HUES48 (cell line): ENCODE measurements at regions not wholly inside any gene's neighbourhood (a gene's known extent, or its start where the extent isn't known, plus 50 kb on each side); places are given as distances from the start of the nearest gene placed in this dataset.

Source experiments
- H3K27ac ChIP-seq: one replicate; pipeline ENCODE4 v1.7.0; 2013; ENCODE audit warnings: low read depth, low read length, inconsistent platforms
- H3K27me3 ChIP-seq: 2 replicates; pipeline ENCODE4 v1.6.1; 2013; ENCODE audit warnings: mild to moderate bottlenecking, low read length; ENCODE audit not compliant: control insufficient read depth, insufficient read depth
- H3K36me3 ChIP-seq: 2 replicates; pipeline ENCODE4 v1.6.1; 2013; ENCODE audit warnings: low read length; ENCODE audit not compliant: control insufficient read depth, insufficient read depth
- H3K4me1 ChIP-seq: 2 replicates; pipeline ENCODE4 v1.6.1; 2013; ENCODE audit warnings: mild to moderate bottlenecking, low read length; ENCODE audit not compliant: control insufficient read depth, insufficient read depth
- H3K4me3 ChIP-seq: 2 replicates; pipeline ENCODE4 v1.5.1; 2013; ENCODE audit warnings: mild to moderate bottlenecking, low read depth, low read length
- H3K9ac ChIP-seq: 2 replicates; pipeline ENCODE4 v1.6.1; 2013; ENCODE audit warnings: mild to moderate bottlenecking, low read depth, low read length, moderate library complexity
- H3K9me3 ChIP-seq: 2 replicates; pipeline ENCODE4 v1.6.1; 2013; ENCODE audit warnings: low read length; ENCODE audit not compliant: control insufficient read depth, insufficient read depth

- Histone ChIP-seq H3K9me3 (no peaks in the 10 kb centered on the region), H3K4me3 (no peak overlapping the region), H3K36me3 (no peaks in the 10 kb centered on the region), H3K27ac (no peak overlapping the region), H3K9ac (no peak overlapping the region), H3K4me1 (no peaks in the 10 kb centered on the region), H3K27me3 (no peaks in the 10 kb centered on the region)
Measured at GRCh38 chr13:107078229-107078765, 510.4 kb upstream of the ARGLU1 start.

- no peaks in the 10 kb centered on the region for H3K4me1 ChIP-seq
- no peaks in the 10 kb centered on the region for H3K27me3 ChIP-seq
- H3K4me3 ChIP-seq, result no peak overlapping the region
- no peak overlapping the region for H3K9ac ChIP-seq
- no peak overlapping the region for H3K27ac ChIP-seq
- no peaks in the 10 kb centered on the region for H3K36me3 ChIP-seq
- no peaks in the 10 kb centered on the region for H3K9me3 ChIP-seq
Measured at GRCh38 chr13:107076801-107077200, 508.9 kb upstream of the ARGLU1 start.

- Histone ChIP-seq H3K4me1 (no peaks in the 10 kb centered on the region), H3K27ac (no peak overlapping the region), H3K9ac (no peak overlapping the region), H3K4me3 (no peak overlapping the region), H3K36me3 (no peaks in the 10 kb centered on the region), H3K9me3 (no peaks in the 10 kb centered on the region), H3K27me3 (no peaks in the 10 kb centered on the region)
Measured at GRCh38 chr13:107075576-107075975, 507.6 kb upstream of the ARGLU1 start.

- H3K9me3 ChIP-seq, result no peaks in the 10 kb centered on the region
Measured at GRCh38 chr13:107070792-107071191, 502.9 kb upstream of the ARGLU1 start.

GRCh38 chr13:107069108-107069776 is 501.3 kb upstream of the ARGLU1 start:
- Histone ChIP-seq H3K9ac (no peak overlapping the region), H3K36me3 (no peaks in the 10 kb centered on the region), H3K4me1 (no peaks in the 10 kb centered on the region), H3K4me3 (no peak overlapping the region), H3K27me3 (no peaks in the 10 kb centered on the region), H3K9me3 (no peaks in the 10 kb centered on the region), H3K27ac (no peak overlapping the region)

More at GRCh38 chr13:107070792-107071191, 502.9 kb upstream of the ARGLU1 start:
- Histone ChIP-seq H3K27me3 (no peaks in the 10 kb centered on the region), H3K36me3 (no peaks in the 10 kb centered on the region), H3K9ac (no peak overlapping the region), H3K4me3 (no peak overlapping the region), H3K27ac (no peak overlapping the region), H3K4me1 (no peaks in the 10 kb centered on the region)

- Histone ChIP-seq H3K4me3 (no peak overlapping the region), H3K36me3 (no peaks in the 10 kb centered on the region), H3K4me1 (no peaks in the 10 kb centered on the region), H3K9ac (no peak overlapping the region), H3K27me3 (no peaks in the 10 kb centered on the region), H3K27ac (no peak overlapping the region), H3K9me3 (no peaks in the 10 kb centered on the region)
Measured at GRCh38 chr13:107067381-107067780, 499.4 kb upstream of the ARGLU1 start.

- no peaks in the 10 kb centered on the region for H3K4me1 ChIP-seq
- no peak overlapping the region for H3K4me3 ChIP-seq
- H3K27ac ChIP-seq, result no peak overlapping the region
- H3K9ac ChIP-seq, result no peak overlapping the region
- H3K9me3 ChIP-seq, result no peaks in the 10 kb centered on the region
- no peaks in the 10 kb centered on the region for H3K36me3 ChIP-seq
- no peaks in the 10 kb centered on the region for H3K27me3 ChIP-seq
Measured at GRCh38 chr13:107066355-107066754, 498.4 kb upstream of the ARGLU1 start.

GRCh38 chr13:107065036-107065435 is 497.1 kb upstream of the ARGLU1 start:
- Histone ChIP-seq H3K4me1 (no peaks in the 10 kb centered on the region), H3K27me3 (no peaks in the 10 kb centered on the region), H3K9ac (no peak overlapping the region), H3K27ac (no peak overlapping the region), H3K36me3 (no peaks in the 10 kb centered on the region), H3K4me3 (no peak overlapping the region), H3K9me3 (no peaks in the 10 kb centered on the region)

GRCh38 chr13:107057028-107057631 is 489.2 kb upstream of the ARGLU1 start:
- Histone ChIP-seq H3K9me3 (no peaks in the 10 kb centered on the region), H3K27me3 (no peaks in the 10 kb centered on the region), H3K9ac (no peak overlapping the region), H3K4me1 (no peaks in the 10 kb centered on the region), H3K36me3 (no peaks in the 10 kb centered on the region), H3K27ac (no peak overlapping the region), H3K4me3 (no peak overlapping the region)

- Histone ChIP-seq H3K4me1 (no peaks in the 10 kb centered on the region), H3K27ac (no peak overlapping the region), H3K27me3 (no peaks in the 10 kb centered on the region), H3K4me3 (no peak overlapping the region), H3K9me3 (no peaks in the 10 kb centered on the region), H3K36me3 (no peaks in the 10 kb centered on the region), H3K9ac (no peak overlapping the region)
Measured at GRCh38 chr13:107043021-107043956, 475.4 kb upstream of the ARGLU1 start.
